NOMO-1 (cell line): ENCODE measurements at regions not wholly inside any gene's neighbourhood (a gene's known extent, or its start where the extent isn't known, plus 50 kb on each side); places are given as distances from the start of the nearest gene placed in this dataset.
"Not testable (repeated sequence)": the region's sequence is repeated elsewhere in the genome, so short reads cannot be mapped to it uniquely, and the experiment has no call there.

Experiments
- DNase-seq, 2 experiments: peaks; one replicate each; lab custom pipeline; 2025; ENCODE audit not compliant: unreplicated experiment in 2 of 2; lab: John Stamatoyannopoulos, UW

- no peak for DNase-seq
Observed at GRCh38 chr2:14960686-14961324, 328.3 kb downstream of the LRATD1 start.

GRCh38 chr2:14967729-14968128 is 335.2 kb downstream of the LRATD1 start:
- DNase-seq, result no peak

GRCh38 chr2:14975381-14975780 is 342.9 kb downstream of the LRATD1 start:
- DNase-seq, result no peak

- DNase-seq, result no peak
Observed at GRCh38 chr2:14977021-14977420, 344.5 kb downstream of the LRATD1 start.

- no peak for DNase-seq
Observed at GRCh38 chr2:14978845-14979244, 346.3 kb downstream of the LRATD1 start.

- DNase-seq, result no peak
Observed at GRCh38 chr2:14982790-14983189, 350.3 kb downstream of the LRATD1 start.

- no peak for DNase-seq
Observed at GRCh38 chr2:14988600-14988999, 356.1 kb downstream of the LRATD1 start.

GRCh38 chr2:14991723-14992122 is 359.2 kb downstream of the LRATD1 start:
- no peak for DNase-seq

- DNase-seq, result no peak
Observed at GRCh38 chr2:14994721-14995120, 362.2 kb downstream of the LRATD1 start.

GRCh38 chr2:14996351-14997014 is 364.0 kb downstream of the LRATD1 start:
- no peak for DNase-seq

GRCh38 chr2:14998546-14998945 is 366.0 kb downstream of the LRATD1 start:
- no peak for DNase-seq

GRCh38 chr2:14999114-14999661 is 366.7 kb downstream of the LRATD1 start:
- DNase-seq, result no peak

- not testable (repeated sequence) for DNase-seq
Observed at GRCh38 chr2:15002519-15002918, 370.0 kb downstream of the LRATD1 start.

GRCh38 chr2:15006667-15007066 is 374.1 kb downstream of the LRATD1 start:
- no peak for DNase-seq

- peak; percentile 10 to 63 for DNase-seq
Observed at GRCh38 chr2:15009681-15010080, 377.2 kb downstream of the LRATD1 start.

- no peak for DNase-seq
Observed at GRCh38 chr2:15010346-15010745, 377.8 kb downstream of the LRATD1 start.

GRCh38 chr2:15018814-15019213 is 386.3 kb downstream of the LRATD1 start:
- no peak for DNase-seq

- DNase-seq, result no peak
Observed at GRCh38 chr2:15023221-15023620, 390.7 kb downstream of the LRATD1 start.

- DNase-seq, result no peak
Observed at GRCh38 chr2:15028406-15028805, 395.9 kb downstream of the LRATD1 start.

GRCh38 chr2:15031745-15032240 is 399.3 kb downstream of the LRATD1 start:
- DNase-seq, result no peak

- no peak for DNase-seq
Observed at GRCh38 chr2:15034246-15034645, 401.7 kb downstream of the LRATD1 start.

- no peak for DNase-seq
Observed at GRCh38 chr2:15034860-15035259, 402.3 kb downstream of the LRATD1 start.
